HG03571 (cell line): ENCODE measurements at regions not wholly inside any gene's neighbourhood (a gene's known extent, or its start where the extent isn't known, plus 50 kb on each side); places are given as distances from the start of the nearest gene placed in this dataset.

Experiments used
- ATAC-seq: cut with Tn5 transposase; IDR thresholded peaks from one replicate; pipeline ENCODE4 v1.9.1; 2021; ENCODE audit not compliant: unreplicated experiment

DNA sequence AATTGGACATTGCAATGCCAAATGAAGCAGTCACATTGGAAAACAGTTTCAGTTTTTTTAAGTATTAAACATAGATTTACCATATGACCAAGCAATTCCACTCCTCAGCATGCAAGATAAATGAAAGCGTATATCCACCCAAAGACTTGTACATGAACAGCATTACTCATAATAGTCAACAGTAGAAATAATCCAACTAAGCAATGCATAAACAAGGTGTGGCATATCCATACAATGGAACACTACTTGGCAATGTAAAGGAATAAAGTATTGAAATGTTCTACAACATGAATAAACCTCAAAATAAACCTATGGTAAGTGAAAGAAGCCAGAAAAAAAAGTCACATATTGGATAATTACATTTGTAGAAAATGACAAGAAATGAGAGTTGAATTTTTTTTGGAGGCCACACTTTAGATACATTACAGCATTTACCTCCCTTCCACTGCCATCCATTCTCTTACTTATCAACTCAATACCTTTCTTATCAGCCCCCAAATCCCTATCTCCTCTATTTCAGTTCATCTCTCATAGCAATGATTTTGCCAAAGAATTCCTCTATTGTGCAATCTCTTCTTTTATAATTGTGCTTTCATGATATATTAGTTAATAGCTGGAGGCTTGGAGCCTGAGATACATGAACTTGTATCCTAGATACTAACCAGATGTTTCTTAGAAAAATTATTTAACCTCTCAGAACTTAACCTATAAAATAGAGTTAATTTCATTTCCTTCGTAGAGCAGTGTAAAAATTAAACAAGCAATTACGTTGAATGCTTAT, 414.2 kb upstream of the C1orf87 start:
- ATAC-seq = no peak

GRCh38 chr1:60483509-60483908, 409.9 kb upstream of the C1orf87 start:
- ATAC-seq = no peak

- no peak for ATAC-seq
Measured at GRCh38 chr1:60470246-60470645, 396.7 kb upstream of the C1orf87 start.

DNA sequence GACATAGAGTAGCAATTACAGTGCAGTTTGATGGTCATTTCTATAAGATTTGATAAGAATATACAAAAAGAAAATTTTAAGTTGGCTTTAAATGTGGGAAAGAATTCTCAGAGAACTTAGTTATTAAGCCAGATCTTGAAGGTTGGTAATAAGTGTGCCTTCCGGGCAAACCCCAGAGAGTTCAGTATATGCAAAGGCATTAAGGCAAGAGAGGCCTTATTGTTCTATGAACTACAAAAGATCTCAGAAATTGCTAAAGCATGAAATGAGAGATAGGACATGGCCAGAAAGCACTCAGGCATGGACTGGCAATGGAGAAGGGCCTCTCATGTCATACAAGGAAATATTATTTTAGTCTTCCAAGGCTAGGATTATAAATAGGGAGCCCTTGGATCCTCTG, 390.2 kb upstream of the C1orf87 start:
- no peak for ATAC-seq

- ATAC-seq = no peak
Measured at GRCh38 chr1:60463146-60463545, 389.6 kb upstream of the C1orf87 start.

DNA sequence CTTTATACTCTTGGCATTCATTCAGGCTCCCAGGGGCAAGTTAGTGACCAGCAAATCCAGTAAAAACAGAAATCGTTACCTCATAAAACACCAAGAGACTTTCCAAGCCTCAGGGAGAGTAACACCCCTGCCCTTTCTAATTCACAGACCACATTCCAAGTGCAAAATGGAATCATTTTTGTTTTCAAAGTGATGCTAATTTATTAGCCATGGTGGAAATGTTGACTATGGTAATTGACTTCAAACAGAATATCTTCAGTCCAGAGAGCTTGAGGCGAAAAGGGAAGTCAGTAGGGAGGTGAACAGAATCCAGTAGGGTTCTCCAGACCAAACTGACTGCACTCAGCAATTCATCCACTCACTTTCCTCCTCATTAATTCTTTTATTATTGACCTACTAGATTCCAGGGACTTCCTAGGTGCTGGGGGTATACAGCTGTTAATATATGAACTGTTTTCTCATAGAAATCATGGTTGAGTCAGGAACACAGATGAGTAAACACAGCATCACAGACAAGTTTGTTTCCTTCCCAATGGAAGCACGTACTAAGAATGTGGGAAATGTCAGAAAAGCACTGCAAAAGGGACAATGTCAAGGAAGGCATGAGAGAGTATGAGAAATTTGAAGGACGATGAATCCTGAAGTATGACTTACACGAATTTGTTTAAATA, 388.5 kb upstream of the C1orf87 start:
- no peak for ATAC-seq

DNA sequence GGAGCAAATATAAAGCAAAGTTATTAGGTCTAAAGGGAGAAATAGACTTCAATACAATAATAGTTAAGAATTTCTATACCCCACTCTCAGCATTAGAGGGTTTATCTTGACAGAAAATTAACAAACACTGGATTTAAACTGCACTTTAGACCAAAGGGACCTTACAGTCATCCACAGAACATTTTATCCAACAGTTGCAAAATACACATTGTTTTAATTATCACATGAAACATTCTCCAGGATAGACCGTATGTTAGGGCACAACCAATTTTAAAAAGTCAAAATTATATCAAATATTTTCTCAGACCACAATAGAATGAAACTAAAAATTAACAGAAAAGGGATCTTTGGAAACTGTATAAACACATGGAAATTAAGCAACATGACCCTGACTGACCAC, 384.5 kb upstream of the C1orf87 start:
- no peak for ATAC-seq

- ATAC-seq = no peak
Measured at GRCh38 chr1:60449876-60450275, 376.3 kb upstream of the C1orf87 start.

- ATAC-seq = no peak
Measured at GRCh38 chr1:60448850-60449249, 375.3 kb upstream of the C1orf87 start.

GRCh38 chr1:60444680-60445079, 371.1 kb upstream of the C1orf87 start:
- no peak for ATAC-seq

DNA sequence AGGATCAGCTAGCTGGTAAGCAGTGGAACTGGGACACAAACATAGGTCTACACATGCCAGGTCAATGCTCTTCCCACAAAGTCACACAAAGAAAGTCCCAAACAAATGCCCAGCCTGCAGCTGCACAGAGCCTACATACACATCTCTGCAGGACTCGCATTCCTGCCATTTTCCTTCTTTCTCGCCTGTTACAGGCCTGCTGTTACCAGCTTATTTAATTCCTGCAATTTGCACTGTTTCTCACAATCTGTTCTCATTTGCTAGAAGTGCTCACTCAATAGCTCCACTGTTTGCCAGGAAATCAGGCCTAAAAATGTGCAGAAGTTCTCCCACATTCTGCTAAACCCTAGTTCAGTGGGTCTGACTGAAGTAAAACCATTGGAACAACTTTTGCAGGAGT, 362.6 kb upstream of the C1orf87 start:
- no peak for ATAC-seq

- no peak for ATAC-seq
Measured at GRCh38 chr1:60431593-60431992, 358.0 kb upstream of the C1orf87 start.

DNA sequence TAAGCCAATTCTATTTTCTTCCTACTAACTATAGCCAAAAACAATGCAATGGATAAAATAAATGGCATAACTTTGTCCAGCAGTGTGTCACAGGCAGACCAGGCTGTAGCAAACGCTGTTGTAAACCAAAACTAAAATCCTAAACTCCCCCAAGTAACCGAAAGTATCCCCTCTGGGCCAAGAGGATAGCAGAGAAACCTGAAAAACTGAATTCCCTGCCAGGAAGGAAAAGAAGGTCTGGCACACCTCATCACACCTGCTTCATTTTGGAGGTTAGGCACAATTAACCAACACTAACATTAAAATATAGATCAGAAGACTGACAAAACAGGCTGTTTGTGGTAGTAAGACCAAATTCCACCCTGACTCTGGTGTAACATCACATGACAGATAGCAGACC, 356.8 kb upstream of the C1orf87 start:
- ATAC-seq = no peak

DNA sequence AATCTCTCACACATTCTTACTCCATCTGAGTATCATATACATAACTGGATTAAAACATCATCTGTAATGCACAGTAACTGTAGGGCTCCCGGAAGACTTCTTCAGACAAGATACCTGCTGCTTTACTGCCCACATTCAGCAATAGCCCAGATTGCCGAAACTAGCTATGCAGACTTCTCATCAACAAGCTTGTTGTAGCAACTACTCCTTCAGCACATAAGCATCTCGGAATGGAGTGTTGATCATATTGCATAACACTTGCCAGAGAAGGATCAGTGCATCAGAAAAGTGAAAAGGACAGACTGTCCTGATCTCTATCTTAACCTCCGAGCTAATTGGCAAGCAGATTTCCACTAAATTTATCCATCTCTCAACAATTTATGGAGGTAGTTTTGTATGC, 354.6 kb upstream of the C1orf87 start:
- ATAC-seq = no peak

- no peak for ATAC-seq
Measured at GRCh38 chr1:60427701-60428100, 354.1 kb upstream of the C1orf87 start.

DNA sequence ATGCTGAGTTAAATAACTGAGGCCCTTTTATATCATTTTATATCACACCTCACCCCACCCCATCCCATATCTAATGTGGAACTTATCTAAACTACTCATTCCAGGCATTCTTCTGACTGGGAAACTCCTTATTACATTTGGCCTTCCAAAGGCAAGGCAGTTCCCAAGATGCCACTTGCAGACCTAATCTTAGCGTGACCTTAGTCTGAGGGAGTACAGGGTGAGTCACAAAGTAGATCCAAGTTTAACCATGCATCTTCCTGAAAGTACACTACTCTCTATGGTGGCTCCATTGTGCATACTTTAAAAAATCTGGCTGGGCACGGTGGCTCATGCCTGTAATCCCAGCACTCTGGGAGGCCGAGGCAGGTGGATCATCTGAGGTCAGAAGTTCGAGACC, 353.6 kb upstream of the C1orf87 start:
- no peak for ATAC-seq

DNA sequence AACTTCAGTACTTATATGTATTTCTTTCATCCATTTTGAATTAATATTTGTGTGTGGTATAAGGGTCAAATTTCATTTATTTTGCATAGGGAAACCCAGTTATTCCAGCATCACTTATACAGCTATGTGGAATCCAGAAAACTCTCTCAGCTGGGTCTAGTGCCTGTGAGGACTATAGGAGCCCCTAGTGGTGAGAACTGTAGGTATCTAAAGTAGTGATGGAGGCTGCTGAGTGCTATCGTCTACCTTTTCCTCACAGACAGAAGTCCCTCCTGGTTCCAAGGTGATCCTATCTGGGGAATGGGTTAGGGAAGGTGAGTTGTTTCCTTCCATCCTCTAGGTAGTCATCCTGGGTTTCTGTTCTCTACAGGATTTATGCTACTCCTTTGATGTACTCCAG, 352.0 kb upstream of the C1orf87 start:
- no peak for ATAC-seq

GRCh38 chr1:60423146-60423780, 349.7 kb upstream of the C1orf87 start:
- no peak for ATAC-seq

DNA sequence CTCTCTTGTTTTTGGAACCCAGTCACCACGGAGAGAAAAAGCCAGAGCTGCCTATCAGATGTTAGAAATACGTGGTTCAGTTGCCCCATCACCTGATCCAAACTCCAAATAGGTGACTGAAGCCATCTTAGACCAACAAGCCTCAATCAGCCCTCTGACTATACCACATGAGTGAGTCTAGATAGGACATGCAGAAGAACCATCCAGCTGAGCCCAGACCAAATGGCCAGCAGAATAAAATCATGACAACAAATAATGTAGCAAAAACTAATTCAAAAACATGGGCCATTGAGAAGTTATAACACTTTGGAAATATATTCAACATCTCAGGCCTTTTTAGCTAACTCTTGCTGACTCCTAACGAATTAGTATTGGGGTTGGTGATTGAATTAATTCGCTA, 348.4 kb upstream of the C1orf87 start:
- no peak for ATAC-seq

GRCh38 chr1:60419023-60419422, 345.5 kb upstream of the C1orf87 start:
- no peak for ATAC-seq

DNA sequence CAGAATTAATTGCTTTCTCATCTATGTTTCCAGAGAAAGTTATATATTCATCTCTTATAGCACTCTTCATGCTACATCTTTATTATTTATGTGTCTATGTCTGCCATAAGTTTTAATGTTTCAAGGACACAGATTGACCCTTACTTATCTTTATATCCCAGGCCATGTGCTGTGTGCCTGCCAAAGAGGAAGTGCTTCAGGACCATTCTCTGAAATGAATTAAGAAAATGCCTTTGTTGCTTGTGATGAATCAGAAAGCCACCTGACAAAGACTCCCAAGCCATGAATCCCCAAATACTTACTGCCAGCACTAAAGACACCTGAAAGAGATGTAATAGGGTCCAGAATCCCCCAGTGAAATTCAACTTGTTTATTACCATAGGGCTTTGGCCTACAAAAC, 342.1 kb upstream of the C1orf87 start:
- ATAC-seq = no peak

GRCh38 chr1:60413091-60413490, 339.5 kb upstream of the C1orf87 start:
- ATAC-seq = no peak
